22Rv1 (cell line): ENCODE measurements at regions not wholly inside any gene's neighbourhood (a gene's known extent, or its start where the extent isn't known, plus 50 kb on each side); places are given as distances from the start of the nearest gene placed in this dataset.

Experiments used
- CTCF ChIP-seq: fragments of 450-650 bp; IDR thresholded peaks from 2 replicates; pipeline ENCODE4 v1.5.1; 2017; ENCODE audit warnings: mild to moderate bottlenecking
- ZFX ChIP-seq: fragments of 450-650 bp; IDR thresholded peaks from 2 replicates; pipeline ENCODE4 v1.6.1; 2017; ENCODE audit warnings: antibody characterized with exemption, borderline replicate concordance

- TF ChIP-seq CTCF (no peak), ZFX (no peak)
These were observed 737.4 kb downstream of the DNAH5 start for GRCh38 chr5:13207112-13207511.
